ENCODE measurements at regions not wholly inside any gene's neighbourhood (a gene's known extent, or its start where the extent isn't known, plus 50 kb on each side); places are given as distances from the start of the nearest gene placed in this dataset.

DNA sequence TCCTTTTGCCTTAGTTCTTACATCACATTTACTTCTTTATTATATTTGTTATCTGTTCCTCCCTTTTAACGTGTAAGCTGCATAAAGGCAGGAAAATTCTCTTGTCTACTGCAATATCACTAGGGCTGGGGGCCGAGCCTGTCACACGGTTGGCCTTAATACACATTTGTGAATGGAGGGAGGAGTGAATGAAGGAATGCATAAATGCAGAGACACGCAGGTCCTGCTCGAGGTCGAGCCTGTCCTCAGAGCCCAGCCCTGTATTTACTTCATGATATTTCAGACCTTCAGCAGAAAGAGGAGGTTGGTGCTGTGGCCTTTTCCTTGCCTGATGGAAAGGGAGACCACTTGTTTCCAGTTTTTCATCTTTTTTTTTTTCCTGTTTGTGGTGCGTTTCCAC lies 671.3 kb downstream of the PTPRU start:
- FAIRE-seq (no peak), ATAC-seq (no peak), DNase-seq (ENCODE audit: low spot score) (no peak)
- intact Hi-C loops (cut with micrococcal nuclease; ENCODE audit: unreplicated experiment): no loop called here
- no peak overlapping the region for H3K4me3 ChIP-seq (replicated peaks in 1 of 3; ENCODE audit: insufficient read depth in 1 of 3, low read depth in 2 of 3, low read length in 3 of 3)
- H3K36me3 ChIP-seq (replicated peaks in 1 of 2; ENCODE audit: control insufficient read depth in 1 of 2, insufficient read depth in 2 of 2, low read length in 2 of 2): no peaks in the 10 kb centered on the region
- ChIA-PET CTCF (ENCODE audit: low intra/inter-chr PET ratio, low total read pairs) (no interaction called here), POLR2A (no interaction called here)
- WGBS (ENCODE audit: low lambda C conversion rate): 2% methylated on average over 7 of the region's 7 CpGs
- no peaks in the 10 kb centered on the region for H3K9me3 ChIP-seq (ENCODE audit: low read length)
- H3K4me2 ChIP-seq (ENCODE audit: low read depth, low read length): no peak overlapping the region
- H4K20me1 ChIP-seq (ENCODE audit: insufficient read depth, low read length): no peaks in the 10 kb centered on the region
- no TSS peak for BruUV-seq (replicated peaks)
- no peak overlapping the region for H2AFZ ChIP-seq (ENCODE audit: low read length)
- no peak for TF ChIP-seq KLF9 (CRISPR knock-in tag; IDR thresholded peaks at IDR 0.05; ENCODE audit: low read depth)
- TF ChIP-seq, protein P1, sequence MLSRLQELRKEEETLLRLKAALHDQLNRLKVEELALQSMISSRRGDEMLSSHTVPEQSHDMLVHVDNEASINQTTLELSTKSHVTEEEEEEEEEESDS (CRISPR knock-in tag; IDR thresholded peaks at IDR 0.05; ENCODE audit: borderline replicate concordance): no peak
- TF ChIP-seq, protein P2, sequence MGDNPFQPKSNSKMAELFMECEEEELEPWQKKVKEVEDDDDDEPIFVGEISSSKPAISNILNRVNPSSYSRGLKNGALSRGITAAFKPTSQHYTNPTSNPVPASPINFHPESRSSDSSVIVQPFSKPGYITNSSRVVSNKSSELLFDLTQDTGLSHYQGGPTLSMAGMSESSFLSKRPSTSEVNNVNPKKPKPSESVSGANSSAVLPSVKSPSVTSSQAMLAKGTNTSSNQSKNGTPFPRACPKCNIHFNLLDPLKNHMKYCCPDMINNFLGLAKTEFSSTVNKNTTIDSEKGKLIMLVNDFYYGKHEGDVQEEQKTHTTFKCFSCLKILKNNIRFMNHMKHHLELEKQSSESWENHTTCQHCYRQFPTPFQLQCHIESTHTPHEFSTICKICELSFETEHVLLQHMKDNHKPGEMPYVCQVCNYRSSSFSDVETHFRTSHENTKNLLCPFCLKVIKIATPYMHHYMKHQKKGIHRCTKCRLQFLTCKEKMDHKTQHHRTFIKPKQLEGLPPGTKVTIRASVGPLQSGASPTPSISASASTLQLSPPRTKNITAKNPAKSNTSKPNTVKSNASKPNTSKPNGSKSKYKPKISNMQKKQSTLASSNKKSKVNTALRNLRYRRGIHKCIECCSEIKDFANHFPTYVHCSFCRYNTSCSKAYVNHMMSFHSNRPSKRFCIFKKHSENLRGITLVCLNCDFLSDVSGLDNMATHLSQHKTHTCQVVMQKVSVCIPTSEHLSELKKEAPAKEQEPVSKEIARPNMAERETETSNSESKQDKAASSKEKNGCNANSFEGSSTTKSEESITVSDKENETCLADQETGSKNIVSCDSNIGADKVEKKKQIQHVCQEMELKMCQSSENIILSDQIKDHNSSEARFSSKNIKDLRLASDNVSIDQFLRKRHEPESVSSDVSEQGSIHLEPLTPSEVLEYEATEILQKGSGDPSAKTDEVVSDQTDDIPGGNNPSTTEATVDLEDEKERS (CRISPR knock-in tag; IDR thresholded peaks at IDR 0.05): no peak
- TF ChIP-seq RFXAP (CRISPR knock-in tag; IDR thresholded peaks at IDR 0.05; ENCODE audit: borderline replicate concordance): no peak
- no peak for TF ChIP-seq NBN (conservative IDR thresholded peaks at IDR 0.05)
- no peak overlapping the region for H3K27ac ChIP-seq (ENCODE audit: extremely low read length, insufficient read depth, low read length)
- in situ Hi-C loops (cut with HindIII; ENCODE audit: extremely low pct_ligation_motif_present, low pct_unique_long_range_greater_than_20kb): no loop called here
- H3K79me2 ChIP-seq (ENCODE audit: insufficient read depth, low read length): no peaks in the 10 kb centered on the region
- no peak overlapping the region for H3K9ac ChIP-seq (ENCODE audit: insufficient read depth, low read depth, low read length)
- no peaks in the 10 kb centered on the region for H3K4me1 ChIP-seq (ENCODE audit: insufficient read depth, low read length)
- peaks cover 1 to 28% of the 10 kb centered on the region in 2 experiments; a peak in 4 of 5 replicates for H3K27me3 ChIP-seq (ENCODE audit: control insufficient read depth in 1 of 2, insufficient read depth in 2 of 2, low read length in 2 of 2)

DNA sequence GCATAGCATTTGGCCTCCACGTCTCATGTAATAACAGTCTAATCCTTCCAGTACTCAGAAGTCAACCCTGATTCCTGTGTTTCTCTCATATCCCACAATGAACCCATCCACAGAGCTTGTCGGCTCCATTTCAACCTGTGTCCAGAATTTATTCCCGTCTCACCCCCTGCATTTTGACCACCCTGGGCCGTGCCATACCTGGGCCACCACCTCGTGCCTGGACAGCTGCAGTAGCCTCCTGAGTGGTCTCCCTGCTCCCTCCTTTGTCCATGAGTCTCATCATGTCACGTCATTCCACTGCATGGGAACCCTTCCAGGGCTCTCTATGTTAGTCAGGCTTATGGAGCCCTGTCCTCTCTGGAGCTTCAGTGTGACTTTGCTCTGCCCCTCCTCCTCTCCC lies 670.6 kb downstream of the PTPRU start:
- no peak for FAIRE-seq
- TF ChIP-seq ZNF7 (CRISPR knock-in tag; IDR thresholded peaks at IDR 0.05) (no peak), NCOR1 (IDR thresholded peaks at IDR 0.05; ENCODE audit: borderline replicate concordance, low read length) (no peak), GABPB1 (CRISPR knock-in tag; IDR thresholded peaks at IDR 0.05) (no peak), ZNF746 (CRISPR knock-in tag; IDR thresholded peaks at IDR 0.05) (no peak), ZSCAN9 (CRISPR knock-in tag; IDR thresholded peaks at IDR 0.05; ENCODE audit: borderline replicate concordance) (no peak), NFYC (CRISPR knock-in tag; IDR thresholded peaks at IDR 0.05) (no peak)
- TF ChIP-seq, protein P3, sequence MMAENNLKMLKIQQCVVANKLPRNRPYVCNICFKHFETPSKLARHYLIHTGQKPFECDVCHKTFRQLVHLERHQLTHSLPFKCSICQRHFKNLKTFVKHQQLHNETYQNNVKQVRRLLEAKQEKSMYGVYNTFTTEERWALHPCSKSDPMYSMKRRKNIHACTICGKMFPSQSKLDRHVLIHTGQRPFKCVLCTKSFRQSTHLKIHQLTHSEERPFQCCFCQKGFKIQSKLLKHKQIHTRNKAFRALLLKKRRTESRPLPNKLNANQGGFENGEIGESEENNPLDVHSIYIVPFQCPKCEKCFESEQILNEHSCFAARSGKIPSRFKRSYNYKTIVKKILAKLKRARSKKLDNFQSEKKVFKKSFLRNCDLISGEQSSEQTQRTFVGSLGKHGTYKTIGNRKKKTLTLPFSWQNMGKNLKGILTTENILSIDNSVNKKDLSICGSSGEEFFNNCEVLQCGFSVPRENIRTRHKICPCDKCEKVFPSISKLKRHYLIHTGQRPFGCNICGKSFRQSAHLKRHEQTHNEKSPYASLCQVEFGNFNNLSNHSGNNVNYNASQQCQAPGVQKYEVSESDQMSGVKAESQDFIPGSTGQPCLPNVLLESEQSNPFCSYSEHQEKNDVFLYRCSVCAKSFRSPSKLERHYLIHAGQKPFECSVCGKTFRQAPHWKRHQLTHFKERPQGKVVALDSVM (CRISPR knock-in tag; IDR thresholded peaks at IDR 0.05): no peak

More for the DNA sequence above, 670.6 kb downstream of the PTPRU start:
- H3K27me3 ChIP-seq (ENCODE audit: control insufficient read depth in 1 of 2, insufficient read depth in 2 of 2, low read length in 2 of 2): peaks cover 1 to 28% of the 10 kb centered on the region in 2 experiments; a peak in 4 of 5 replicates
- ATAC-seq (no peak), DNase-seq (ENCODE audit: low spot score) (no peak)
- ChIA-PET CTCF (ENCODE audit: low intra/inter-chr PET ratio, low total read pairs) (no interaction called here), POLR2A (no interaction called here)
- H2AFZ ChIP-seq (ENCODE audit: low read length): no peak overlapping the region
- H3K4me3 ChIP-seq (replicated peaks in 1 of 3; ENCODE audit: insufficient read depth in 1 of 3, low read depth in 2 of 3, low read length in 3 of 3): no peak overlapping the region
- H3K27ac ChIP-seq (ENCODE audit: extremely low read length, insufficient read depth, low read length): no peak overlapping the region
- no peak overlapping the region for H3K4me2 ChIP-seq (ENCODE audit: low read depth, low read length)
- intact Hi-C loops (cut with micrococcal nuclease; ENCODE audit: unreplicated experiment) (no loop called here), in situ Hi-C loops (cut with HindIII; ENCODE audit: extremely low pct_ligation_motif_present, low pct_unique_long_range_greater_than_20kb) (no loop called here)
- H4K20me1 ChIP-seq (ENCODE audit: insufficient read depth, low read length): no peaks in the 10 kb centered on the region
- no peak overlapping the region for H3K9ac ChIP-seq (ENCODE audit: insufficient read depth, low read depth, low read length)
- H3K9me3 ChIP-seq (ENCODE audit: low read length): no peaks in the 10 kb centered on the region
- no peaks in the 10 kb centered on the region for H3K4me1 ChIP-seq (ENCODE audit: insufficient read depth, low read length)
- BruUV-seq (replicated peaks): no TSS peak
- no peaks in the 10 kb centered on the region for H3K36me3 ChIP-seq (replicated peaks in 1 of 2; ENCODE audit: control insufficient read depth in 1 of 2, insufficient read depth in 2 of 2, low read length in 2 of 2)
- no peaks in the 10 kb centered on the region for H3K79me2 ChIP-seq (ENCODE audit: insufficient read depth, low read length)
- WGBS (ENCODE audit: low lambda C conversion rate): 8% methylated on average over 6 of the region's 6 CpGs
